ENCODE measurements at regions not wholly inside any gene's neighbourhood (a gene's known extent, or its start where the extent isn't known, plus 50 kb on each side); places are given as distances from the start of the nearest gene placed in this dataset.

GRCh38 chr10:4391683-4392082 is 434.3 kb upstream of the AKR1E2 start:
- Histone ChIP-seq H3K9me3 (ENCODE audit: control insufficient read depth in 5 of 5, low read length in 5 of 5) (no peaks in the 10 kb centered on the region), H3K4me1 (ENCODE audit: control insufficient read depth in 5 of 5, insufficient read depth in 5 of 5, low read length in 5 of 5) (no peaks in the 10 kb centered on the region), H3K4me3 (ENCODE audit: low read depth in 1 of 5, low read length in 5 of 5) (no peak overlapping the region), H3K27ac (ENCODE audit: low read depth, low read length) (no peak overlapping the region), H3K27me3 (ENCODE audit: control insufficient read depth in 5 of 5, insufficient read depth in 4 of 5, low read length in 5 of 5) (no peaks in the 10 kb centered on the region), H3K36me3 (ENCODE audit: control insufficient read depth in 5 of 5, insufficient read depth in 5 of 5, low read length in 5 of 5) (no peaks in the 10 kb centered on the region), H3K9ac (ENCODE audit: low read length in 5 of 5) (no peak overlapping the region)

GRCh38 chr10:4390219-4390618 is 435.8 kb upstream of the AKR1E2 start:
- Histone ChIP-seq H3K4me1 (ENCODE audit: control insufficient read depth in 5 of 5, insufficient read depth in 5 of 5, low read length in 5 of 5) (no peaks in the 10 kb centered on the region), H3K36me3 (ENCODE audit: control insufficient read depth in 5 of 5, insufficient read depth in 5 of 5, low read length in 5 of 5) (no peaks in the 10 kb centered on the region), H3K27ac (ENCODE audit: low read depth, low read length) (no peak overlapping the region), H3K27me3 (ENCODE audit: control insufficient read depth in 5 of 5, insufficient read depth in 4 of 5, low read length in 5 of 5) (no peaks in the 10 kb centered on the region), H3K9me3 (ENCODE audit: control insufficient read depth in 5 of 5, low read length in 5 of 5) (no peaks in the 10 kb centered on the region), H3K9ac (ENCODE audit: low read length in 5 of 5) (no peak overlapping the region), H3K4me3 (ENCODE audit: low read depth in 1 of 5, low read length in 5 of 5) (no peak overlapping the region)

GRCh38 chr10:4385231-4385870 is 440.7 kb upstream of the AKR1E2 start:
- Histone ChIP-seq H3K36me3 (ENCODE audit: control insufficient read depth in 5 of 5, insufficient read depth in 5 of 5, low read length in 5 of 5) (no peaks in the 10 kb centered on the region), H3K4me3 (ENCODE audit: low read depth in 1 of 5, low read length in 5 of 5) (no peak overlapping the region), H3K9me3 (ENCODE audit: control insufficient read depth in 5 of 5, low read length in 5 of 5) (no peaks in the 10 kb centered on the region), H3K27me3 (ENCODE audit: control insufficient read depth in 5 of 5, insufficient read depth in 4 of 5, low read length in 5 of 5) (no peaks in the 10 kb centered on the region), H3K9ac (ENCODE audit: low read length in 5 of 5) (no peak overlapping the region), H3K4me1 (ENCODE audit: control insufficient read depth in 5 of 5, insufficient read depth in 5 of 5, low read length in 5 of 5) (peaks cover 0 to 15% (median 6%) of the 10 kb centered on the region in 5 donors), H3K27ac (ENCODE audit: low read depth, low read length) (no peak overlapping the region)

GRCh38 chr10:4384245-4384644 is 441.8 kb upstream of the AKR1E2 start:
- Histone ChIP-seq H3K9me3 (ENCODE audit: control insufficient read depth in 5 of 5, low read length in 5 of 5) (no peaks in the 10 kb centered on the region), H3K4me1 (ENCODE audit: control insufficient read depth in 5 of 5, insufficient read depth in 5 of 5, low read length in 5 of 5) (peaks cover 0 to 15% (median 6%) of the 10 kb centered on the region in 5 donors), H3K36me3 (ENCODE audit: control insufficient read depth in 5 of 5, insufficient read depth in 5 of 5, low read length in 5 of 5) (no peaks in the 10 kb centered on the region), H3K27me3 (ENCODE audit: control insufficient read depth in 5 of 5, insufficient read depth in 4 of 5, low read length in 5 of 5) (no peaks in the 10 kb centered on the region), H3K27ac (ENCODE audit: low read depth, low read length) (no peak overlapping the region), H3K9ac (ENCODE audit: low read length in 5 of 5) (no peak overlapping the region), H3K4me3 (ENCODE audit: low read depth in 1 of 5, low read length in 5 of 5) (no peak overlapping the region)

GRCh38 chr10:4383651-4384098 is 442.3 kb upstream of the AKR1E2 start:
- peaks cover 0 to 15% (median 6%) of the 10 kb centered on the region in 5 donors for H3K4me1 ChIP-seq (ENCODE audit: control insufficient read depth in 5 of 5, insufficient read depth in 5 of 5, low read length in 5 of 5)
- no peak overlapping the region for H3K27ac ChIP-seq (ENCODE audit: low read depth, low read length)
- H3K9ac ChIP-seq (ENCODE audit: low read length in 5 of 5): peak overlapping the region in 1 of 5 donors; percentile 48
- no peaks in the 10 kb centered on the region for H3K9me3 ChIP-seq (ENCODE audit: control insufficient read depth in 5 of 5, low read length in 5 of 5)
- H3K36me3 ChIP-seq (ENCODE audit: control insufficient read depth in 5 of 5, insufficient read depth in 5 of 5, low read length in 5 of 5): no peaks in the 10 kb centered on the region
- no peaks in the 10 kb centered on the region for H3K27me3 ChIP-seq (ENCODE audit: control insufficient read depth in 5 of 5, insufficient read depth in 4 of 5, low read length in 5 of 5)
- peak overlapping the region in 2 of 5 donors; percentile 11 to 27 for H3K4me3 ChIP-seq (ENCODE audit: low read depth in 1 of 5, low read length in 5 of 5)

- H3K9me3 ChIP-seq (ENCODE audit: control insufficient read depth in 5 of 5, low read length in 5 of 5): no peaks in the 10 kb centered on the region
Measured at GRCh38 chr10:4382811-4383210, 443.2 kb upstream of the AKR1E2 start.

GRCh38 chr10:4373612-4374011 is 452.4 kb upstream of the AKR1E2 start:
- Histone ChIP-seq H3K36me3 (ENCODE audit: control insufficient read depth in 5 of 5, insufficient read depth in 5 of 5, low read length in 5 of 5) (no peaks in the 10 kb centered on the region), H3K9ac (ENCODE audit: low read length in 5 of 5) (no peak overlapping the region), H3K27me3 (ENCODE audit: control insufficient read depth in 5 of 5, insufficient read depth in 4 of 5, low read length in 5 of 5) (no peaks in the 10 kb centered on the region), H3K27ac (ENCODE audit: low read depth, low read length) (peak overlapping the region; percentile 32), H3K9me3 (ENCODE audit: control insufficient read depth in 5 of 5, low read length in 5 of 5) (no peaks in the 10 kb centered on the region), H3K4me3 (ENCODE audit: low read depth in 1 of 5, low read length in 5 of 5) (no peak overlapping the region), H3K4me1 (ENCODE audit: control insufficient read depth in 5 of 5, insufficient read depth in 5 of 5, low read length in 5 of 5) (peaks cover 0 to 5% (median 4%) of the 10 kb centered on the region in 5 donors)

More at GRCh38 chr10:4382811-4383210, 443.2 kb upstream of the AKR1E2 start:
- Histone ChIP-seq H3K4me1 (ENCODE audit: control insufficient read depth in 5 of 5, insufficient read depth in 5 of 5, low read length in 5 of 5) (peaks cover 0 to 15% (median 6%) of the 10 kb centered on the region in 5 donors), H3K4me3 (ENCODE audit: low read depth in 1 of 5, low read length in 5 of 5) (no peak overlapping the region), H3K27me3 (ENCODE audit: control insufficient read depth in 5 of 5, insufficient read depth in 4 of 5, low read length in 5 of 5) (no peaks in the 10 kb centered on the region), H3K36me3 (ENCODE audit: control insufficient read depth in 5 of 5, insufficient read depth in 5 of 5, low read length in 5 of 5) (no peaks in the 10 kb centered on the region), H3K27ac (ENCODE audit: low read depth, low read length) (no peak overlapping the region), H3K9ac (ENCODE audit: low read length in 5 of 5) (no peak overlapping the region)

- Histone ChIP-seq H3K36me3 (ENCODE audit: control insufficient read depth in 5 of 5, insufficient read depth in 5 of 5, low read length in 5 of 5) (no peaks in the 10 kb centered on the region), H3K27ac (ENCODE audit: low read depth, low read length) (peak overlapping the region; percentile 32), H3K27me3 (ENCODE audit: control insufficient read depth in 5 of 5, insufficient read depth in 4 of 5, low read length in 5 of 5) (no peaks in the 10 kb centered on the region)
Measured at GRCh38 chr10:4373098-4373497, 452.9 kb upstream of the AKR1E2 start.

GRCh38 chr10:4372601-4373000 is 453.4 kb upstream of the AKR1E2 start:
- peak overlapping the region; percentile 32 for H3K27ac ChIP-seq (ENCODE audit: low read depth, low read length)

More at GRCh38 chr10:4373098-4373497, 452.9 kb upstream of the AKR1E2 start:
- no peak overlapping the region for H3K9ac ChIP-seq (ENCODE audit: low read length in 5 of 5)
- H3K4me3 ChIP-seq (ENCODE audit: low read depth in 1 of 5, low read length in 5 of 5): no peak overlapping the region
- H3K9me3 ChIP-seq (ENCODE audit: control insufficient read depth in 5 of 5, low read length in 5 of 5): no peaks in the 10 kb centered on the region
- H3K4me1 ChIP-seq (ENCODE audit: control insufficient read depth in 5 of 5, insufficient read depth in 5 of 5, low read length in 5 of 5): peaks cover 0 to 5% (median 4%) of the 10 kb centered on the region in 5 donors

GRCh38 chr10:4371691-4372295 is 454.2 kb upstream of the AKR1E2 start:
- Histone ChIP-seq H3K4me3 (ENCODE audit: low read depth in 1 of 5, low read length in 5 of 5) (no peak overlapping the region), H3K27ac (ENCODE audit: low read depth, low read length) (no peak overlapping the region), H3K4me1 (ENCODE audit: control insufficient read depth in 5 of 5, insufficient read depth in 5 of 5, low read length in 5 of 5) (peaks cover 0 to 5% (median 4%) of the 10 kb centered on the region in 5 donors), H3K27me3 (ENCODE audit: control insufficient read depth in 5 of 5, insufficient read depth in 4 of 5, low read length in 5 of 5) (no peaks in the 10 kb centered on the region), H3K9me3 (ENCODE audit: control insufficient read depth in 5 of 5, low read length in 5 of 5) (no peaks in the 10 kb centered on the region), H3K36me3 (ENCODE audit: control insufficient read depth in 5 of 5, insufficient read depth in 5 of 5, low read length in 5 of 5) (no peaks in the 10 kb centered on the region), H3K9ac (ENCODE audit: low read length in 5 of 5) (no peak overlapping the region)

More at GRCh38 chr10:4372601-4373000, 453.4 kb upstream of the AKR1E2 start:
- Histone ChIP-seq H3K4me3 (ENCODE audit: low read depth in 1 of 5, low read length in 5 of 5) (no peak overlapping the region), H3K27me3 (ENCODE audit: control insufficient read depth in 5 of 5, insufficient read depth in 4 of 5, low read length in 5 of 5) (no peaks in the 10 kb centered on the region), H3K36me3 (ENCODE audit: control insufficient read depth in 5 of 5, insufficient read depth in 5 of 5, low read length in 5 of 5) (no peaks in the 10 kb centered on the region), H3K9me3 (ENCODE audit: control insufficient read depth in 5 of 5, low read length in 5 of 5) (no peaks in the 10 kb centered on the region), H3K9ac (ENCODE audit: low read length in 5 of 5) (no peak overlapping the region), H3K4me1 (ENCODE audit: control insufficient read depth in 5 of 5, insufficient read depth in 5 of 5, low read length in 5 of 5) (peaks cover 0 to 5% (median 4%) of the 10 kb centered on the region in 5 donors)
